ENCODE measurements at regions not wholly inside any gene's neighbourhood (a gene's known extent, or its start where the extent isn't known, plus 50 kb on each side); places are given as distances from the start of the nearest gene placed in this dataset.

GRCh38 chr16:54985156-54985555, 54.5 kb downstream of the IRX5 start:
- TF ChIP-seq CTCF (conservative IDR thresholded peaks at IDR 0.05; ENCODE audit: low read length) = no peak
- TF ChIP-seq EZH2phosphoT487 (IDR thresholded peaks at IDR 0.05; ENCODE audit: borderline replicate concordance) = no peak

Measured in Loucy (cell line).